ENCODE measurements at regions not wholly inside any gene's neighbourhood (a gene's known extent, or its start where the extent isn't known, plus 50 kb on each side); places are given as distances from the start of the nearest gene placed in this dataset.

DNA sequence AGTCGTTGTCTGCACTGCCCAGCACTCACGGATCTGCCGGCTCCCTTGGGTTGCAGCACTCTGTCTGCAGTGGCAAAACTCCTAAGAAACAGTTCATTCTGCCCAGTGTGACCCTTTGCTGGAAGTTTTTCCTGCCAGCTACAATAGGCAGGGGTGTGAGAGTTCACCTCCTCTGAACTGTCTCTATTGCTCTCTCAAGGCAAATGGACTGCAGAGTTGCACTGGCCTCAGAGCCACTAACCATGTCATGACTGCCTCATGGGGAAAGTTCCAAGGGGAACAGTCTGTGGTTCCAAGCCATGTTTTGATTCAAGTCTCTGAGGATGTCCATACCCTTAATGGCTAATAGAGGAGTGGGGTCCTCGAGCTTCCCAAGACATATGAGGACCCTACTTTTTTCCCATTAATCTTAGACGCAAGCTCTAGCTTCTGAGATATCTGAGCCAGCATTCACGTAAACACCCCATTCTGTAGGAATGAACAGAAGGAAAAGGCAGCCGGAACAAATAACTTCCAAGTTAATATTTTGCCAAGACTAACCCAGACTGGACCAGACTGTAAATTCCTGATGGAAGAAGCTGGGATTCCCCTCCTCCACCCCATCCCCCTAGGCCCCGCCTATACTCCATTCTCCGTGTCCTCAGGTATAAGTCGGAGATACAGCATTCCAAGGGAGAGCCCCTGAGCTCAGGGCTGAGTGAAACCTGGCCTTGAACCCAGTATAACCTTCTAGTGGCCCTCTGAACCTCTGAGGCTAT, 93.8 kb upstream of the AKT3 start:
- no peak for DNase-seq

DNA sequence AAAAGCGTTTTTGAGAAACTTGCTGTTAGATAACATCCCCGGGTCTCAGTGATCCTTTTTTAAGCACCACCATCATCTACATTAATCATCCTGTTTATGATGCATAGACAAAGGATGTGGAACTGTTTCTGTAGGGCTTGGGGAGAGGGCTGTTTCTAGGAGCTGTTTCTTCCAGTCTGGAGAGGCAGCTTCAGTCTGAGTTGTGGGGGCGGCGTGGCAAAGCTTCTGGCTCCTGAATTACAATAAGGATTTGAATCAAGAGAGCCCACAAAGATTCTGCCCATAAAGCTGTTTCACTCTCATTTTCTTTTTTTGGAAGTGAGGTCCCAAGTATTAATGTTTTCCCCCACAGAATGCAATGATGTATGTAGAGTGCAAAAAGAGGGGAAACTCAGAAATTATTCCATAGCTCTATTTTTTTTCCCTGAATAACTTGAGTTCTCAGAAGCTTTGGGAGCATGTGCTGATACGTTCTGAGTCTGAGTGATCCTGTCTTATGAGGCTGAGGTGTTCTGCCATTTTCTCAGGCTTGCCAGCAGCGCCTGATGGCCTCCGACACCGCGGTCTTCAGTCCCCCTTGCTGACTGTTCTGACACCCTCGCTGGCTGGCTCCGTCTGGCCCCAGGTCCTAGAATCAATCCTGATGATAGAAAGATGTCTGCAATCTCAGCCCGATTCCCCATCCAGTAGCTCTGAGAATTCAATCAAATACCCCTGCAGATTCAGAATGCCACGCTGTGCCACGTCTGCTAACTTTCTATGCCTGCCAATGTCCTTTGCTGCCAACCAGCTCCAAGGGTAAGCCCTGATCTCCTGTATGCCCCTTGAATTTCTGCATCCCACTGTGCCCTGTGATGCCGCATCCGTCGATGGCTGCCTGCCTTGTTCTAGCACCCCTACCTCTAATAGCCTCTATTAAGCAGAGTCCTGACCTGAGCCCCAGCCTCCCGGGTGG, 92.4 kb upstream of the AKT3 start:
- DNase-seq = no peak

DNA sequence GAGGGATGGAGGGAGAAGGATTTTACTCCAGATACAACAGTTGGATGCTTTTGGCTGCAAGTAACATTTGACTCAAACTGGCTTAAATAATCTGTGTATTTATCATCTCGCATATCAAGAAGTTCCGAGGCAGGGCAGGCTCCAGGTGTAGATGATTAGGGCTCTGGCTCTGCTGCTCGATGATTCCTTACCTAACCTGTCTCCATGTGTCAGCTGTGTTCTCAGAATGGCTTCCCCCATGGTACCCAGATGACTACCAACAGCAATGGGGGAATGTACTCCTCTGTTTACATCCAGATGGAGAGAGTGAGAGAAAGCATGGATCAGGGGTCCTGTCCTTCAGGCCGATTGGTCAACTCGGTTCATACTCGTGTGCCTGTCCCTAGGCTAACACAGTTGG, 90.4 kb upstream of the AKT3 start:
- no peak for DNase-seq

DNA sequence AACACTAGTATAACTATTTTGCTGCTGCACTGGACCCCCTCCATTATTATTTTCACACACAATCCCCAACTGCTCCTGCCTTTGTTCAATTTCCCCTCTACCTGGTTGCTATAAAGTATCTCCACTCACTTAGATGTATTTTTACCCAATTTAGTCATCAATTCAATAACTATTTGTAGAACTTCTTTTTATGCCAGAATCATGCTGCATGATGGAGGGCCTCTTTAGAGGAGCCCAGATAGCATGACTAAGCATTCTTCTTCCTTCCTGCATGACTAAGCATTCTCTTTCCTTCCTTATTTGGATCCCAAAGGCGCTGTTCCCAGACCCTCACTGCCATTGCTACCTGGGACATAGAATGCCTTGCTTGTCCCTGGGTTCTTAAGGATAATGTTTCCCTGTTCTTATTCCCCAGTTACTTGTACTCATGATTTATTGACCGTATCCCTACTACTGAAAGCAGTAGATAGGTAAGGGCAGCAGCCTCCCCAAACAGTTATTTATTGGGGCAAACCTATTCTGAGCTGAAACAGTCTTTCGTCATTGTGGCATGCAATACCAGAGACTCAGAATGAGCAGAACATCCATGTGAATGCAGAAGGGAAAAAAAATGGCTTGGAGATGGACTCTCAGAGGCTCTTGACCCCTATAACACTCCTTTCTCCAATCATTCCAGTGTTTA, 89.3 kb upstream of the AKT3 start:
- DNase-seq = no peak

DNA sequence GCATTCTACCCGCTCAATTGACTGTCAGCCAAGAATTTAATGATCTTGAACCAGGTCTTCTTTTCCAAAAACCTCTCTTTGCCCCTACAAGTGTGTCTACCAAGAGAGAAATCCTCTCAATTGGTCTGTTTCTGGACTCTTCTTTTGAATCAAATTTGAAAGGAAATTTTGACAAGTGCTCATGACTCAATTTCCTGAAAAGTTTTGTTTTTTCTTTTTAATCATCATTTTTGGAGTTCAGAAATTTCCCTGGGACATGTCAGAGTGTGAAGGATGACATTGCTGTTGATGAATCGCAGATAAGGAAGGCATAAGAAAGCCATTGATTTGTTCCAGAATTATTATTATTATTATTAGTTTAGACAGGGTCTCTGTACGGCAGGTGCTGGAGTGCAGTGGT, 88.2 kb upstream of the AKT3 start:
- DNase-seq = no peak

DNA sequence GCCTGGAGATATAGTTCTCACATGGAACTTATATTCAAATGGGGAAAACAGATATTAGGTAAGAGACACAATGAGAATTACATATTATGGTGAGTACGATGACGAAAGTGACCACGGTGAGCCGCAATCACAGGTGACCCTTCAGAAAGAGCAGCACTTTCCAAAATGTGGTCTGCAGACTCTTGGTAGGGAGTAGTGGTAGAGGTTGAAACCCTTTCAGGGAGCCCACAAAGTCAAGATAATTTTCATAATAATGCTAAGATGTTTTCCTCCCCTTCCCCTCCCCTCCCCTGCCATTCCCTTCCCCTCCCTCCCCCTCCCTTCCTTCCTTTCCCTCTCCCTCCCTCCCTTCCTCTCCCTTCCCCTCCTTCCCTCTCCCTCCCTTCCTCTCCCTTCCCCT, 83.5 kb upstream of the AKT3 start:
- no peak for DNase-seq

DNA sequence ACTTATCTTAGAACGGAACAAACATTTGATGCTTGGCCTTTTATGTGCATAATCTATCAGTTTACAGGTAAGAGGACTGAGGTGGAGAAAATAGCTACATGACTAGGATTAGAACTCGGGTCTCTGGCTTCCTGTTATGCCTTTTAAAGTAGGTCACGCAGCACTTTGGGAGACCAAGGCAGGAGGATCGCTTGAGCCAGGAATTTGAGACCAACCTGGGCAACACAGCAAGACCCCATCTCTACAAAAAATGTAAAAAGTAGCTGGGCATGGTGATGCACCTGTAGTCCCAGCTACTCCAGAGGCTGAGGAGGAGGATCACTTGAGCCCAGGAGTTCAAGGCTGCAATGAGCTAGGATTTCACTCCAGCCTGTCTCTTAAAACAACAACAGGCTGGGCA, 81.9 kb upstream of the AKT3 start:
- DNase-seq = no peak

DNA sequence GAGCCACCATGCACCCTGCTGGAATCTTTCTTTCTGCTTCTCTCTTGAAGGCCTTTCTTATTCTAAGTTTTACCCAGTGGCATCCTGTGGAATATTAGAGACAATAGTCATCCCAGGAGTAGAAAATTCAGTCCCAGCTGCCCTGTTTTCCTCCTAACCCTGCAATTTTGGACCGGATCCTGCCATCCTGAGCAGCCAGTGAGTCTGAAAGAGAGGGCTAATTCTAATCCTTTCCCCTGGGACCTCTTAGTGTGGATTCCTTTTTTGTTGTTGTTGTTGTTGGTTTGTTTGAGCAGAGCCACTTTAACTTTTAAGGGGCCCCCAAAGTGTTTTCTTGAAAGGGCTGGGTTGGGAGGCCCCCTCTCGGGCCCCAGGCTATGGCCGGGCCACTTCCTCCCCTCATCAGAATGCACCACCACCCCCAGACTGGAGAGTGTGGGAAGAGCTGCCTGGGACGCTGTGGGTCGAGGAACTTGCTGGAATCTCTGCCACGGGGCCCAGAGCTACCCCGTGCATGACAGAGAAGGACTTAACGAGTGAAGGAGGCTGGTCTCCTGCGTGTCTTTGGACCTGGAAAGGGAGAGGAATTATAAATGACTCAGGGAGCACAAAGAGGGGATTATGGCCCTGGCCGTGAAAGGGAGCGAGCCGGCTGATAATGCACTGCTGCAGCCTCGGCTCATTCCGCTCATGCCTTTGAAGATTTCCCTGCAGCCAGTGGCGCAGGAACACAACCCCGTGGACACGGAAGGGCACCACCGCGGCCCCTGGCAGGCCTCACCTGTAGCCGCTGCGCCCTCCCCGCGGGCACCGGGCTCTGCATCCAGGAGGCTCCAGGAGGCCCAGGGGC, 81.0 kb upstream of the AKT3 start:
- DNase-seq = no peak

DNA sequence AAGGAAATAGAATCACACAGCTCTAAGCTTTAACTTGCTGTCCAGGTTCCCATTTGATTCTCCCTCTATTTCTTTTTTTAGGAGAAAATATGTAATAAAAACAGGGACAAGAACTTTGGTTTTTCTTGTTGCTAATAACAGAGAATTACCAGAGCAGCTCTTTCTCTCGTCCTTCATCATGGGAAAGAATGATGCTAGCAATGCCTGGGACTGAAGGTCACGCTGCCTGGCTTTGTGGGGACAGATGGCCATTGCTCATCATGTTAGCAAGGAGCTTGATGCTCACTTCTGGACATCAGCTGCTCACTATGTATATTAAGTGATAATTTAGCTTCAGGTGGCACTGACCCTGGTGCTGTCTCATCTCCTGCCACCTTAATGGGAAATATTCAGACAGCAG, 77.3 kb upstream of the AKT3 start:
- no peak for DNase-seq

DNA sequence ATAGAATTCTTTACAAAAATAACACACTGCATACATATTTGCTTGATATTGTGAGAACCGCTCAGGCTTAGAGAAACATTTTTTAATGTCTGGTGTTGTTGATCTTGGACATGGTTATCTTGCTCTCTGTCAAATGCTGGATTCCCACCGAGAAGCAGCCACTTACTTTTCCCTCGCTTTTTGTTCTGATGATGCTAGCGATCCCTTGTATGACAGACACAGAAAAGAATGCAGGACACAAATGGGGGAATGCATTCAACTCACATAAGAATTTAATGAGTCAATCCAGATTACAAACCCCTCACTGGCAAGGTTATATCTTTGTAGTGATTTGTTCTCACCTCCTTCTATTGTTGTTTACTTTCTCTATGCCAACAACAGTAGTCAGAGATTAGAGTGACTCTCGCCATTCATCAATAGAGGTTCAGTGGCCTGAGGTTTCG, 76.8 kb upstream of the AKT3 start:
- no peak for DNase-seq

DNA sequence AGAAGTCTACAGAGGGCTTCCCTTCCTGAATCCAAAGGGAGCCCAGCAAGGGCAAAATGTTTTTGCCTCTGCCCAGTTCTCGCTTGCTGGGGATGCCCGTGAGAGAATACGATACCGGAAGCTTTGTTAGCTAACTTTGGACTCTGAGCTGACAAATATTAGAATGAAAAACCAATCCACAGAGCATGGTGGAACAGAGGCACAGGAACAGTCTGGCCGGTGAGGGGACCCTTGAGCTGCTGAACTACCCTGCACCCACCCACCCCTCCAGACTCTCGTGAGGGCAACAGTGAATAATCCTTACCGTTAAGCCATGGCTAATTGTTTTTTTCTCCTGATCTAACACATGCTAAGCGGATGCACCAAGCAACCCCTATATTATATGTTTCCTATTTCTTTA, 76.3 kb upstream of the AKT3 start:
- DNase-seq = no peak

DNA sequence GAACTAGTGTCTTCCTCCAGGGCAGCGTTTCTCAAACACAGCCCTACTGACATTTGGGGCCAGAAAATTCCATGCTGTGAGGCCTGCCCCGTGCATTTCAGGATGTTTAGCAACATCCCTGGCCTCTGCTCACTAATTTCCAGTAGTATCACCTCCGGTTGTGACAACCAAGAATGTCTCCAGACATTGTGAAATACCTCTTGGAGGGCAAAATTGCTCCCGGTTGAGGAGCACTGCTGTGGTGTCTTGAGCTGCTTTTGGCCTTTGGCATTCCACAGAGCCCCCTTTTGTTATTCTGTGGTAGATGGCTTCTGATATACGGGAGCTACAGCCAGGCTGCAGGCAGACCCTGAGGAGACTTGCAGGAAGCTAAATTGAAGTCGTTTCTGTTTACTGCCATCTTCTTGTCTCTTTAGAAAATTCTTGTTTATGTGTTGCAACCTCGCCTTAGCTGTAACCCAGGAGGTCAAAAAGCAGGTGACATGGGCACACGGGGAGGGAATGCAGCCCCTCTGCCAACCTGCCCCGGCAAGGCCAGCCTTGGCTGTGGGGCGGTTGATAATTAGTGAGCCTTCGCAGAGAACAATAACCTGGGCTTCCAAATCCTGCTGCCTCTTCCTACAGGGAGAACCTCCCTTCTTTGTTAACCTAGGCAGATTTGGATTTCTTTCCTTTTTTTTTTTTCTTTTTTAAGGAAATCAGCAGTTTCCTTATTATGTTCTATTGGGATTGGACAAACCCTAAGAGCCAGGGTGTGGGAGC, 74.7 kb upstream of the AKT3 start:
- DNase-seq = no peak

DNA sequence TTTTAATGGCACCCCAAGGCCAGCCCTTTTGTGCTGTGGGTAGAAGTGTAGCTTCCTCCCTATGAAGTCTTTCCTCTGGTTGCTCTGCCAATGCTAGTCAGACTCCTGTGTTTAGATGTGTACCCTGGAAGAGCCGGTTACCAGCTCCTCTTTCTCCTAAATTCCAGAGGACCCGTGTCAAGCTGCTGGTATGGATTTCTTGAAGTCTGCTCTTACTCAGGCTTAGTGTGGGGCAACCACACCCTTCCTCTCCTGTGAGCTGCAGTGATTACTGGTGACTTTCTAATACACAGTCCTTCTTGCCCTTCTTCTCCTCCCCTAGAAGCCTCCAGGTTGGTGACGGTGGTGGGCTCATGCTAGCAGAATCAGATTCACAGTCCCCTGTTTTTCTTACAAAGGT, 74.1 kb upstream of the AKT3 start:
- DNase-seq = no peak

DNA sequence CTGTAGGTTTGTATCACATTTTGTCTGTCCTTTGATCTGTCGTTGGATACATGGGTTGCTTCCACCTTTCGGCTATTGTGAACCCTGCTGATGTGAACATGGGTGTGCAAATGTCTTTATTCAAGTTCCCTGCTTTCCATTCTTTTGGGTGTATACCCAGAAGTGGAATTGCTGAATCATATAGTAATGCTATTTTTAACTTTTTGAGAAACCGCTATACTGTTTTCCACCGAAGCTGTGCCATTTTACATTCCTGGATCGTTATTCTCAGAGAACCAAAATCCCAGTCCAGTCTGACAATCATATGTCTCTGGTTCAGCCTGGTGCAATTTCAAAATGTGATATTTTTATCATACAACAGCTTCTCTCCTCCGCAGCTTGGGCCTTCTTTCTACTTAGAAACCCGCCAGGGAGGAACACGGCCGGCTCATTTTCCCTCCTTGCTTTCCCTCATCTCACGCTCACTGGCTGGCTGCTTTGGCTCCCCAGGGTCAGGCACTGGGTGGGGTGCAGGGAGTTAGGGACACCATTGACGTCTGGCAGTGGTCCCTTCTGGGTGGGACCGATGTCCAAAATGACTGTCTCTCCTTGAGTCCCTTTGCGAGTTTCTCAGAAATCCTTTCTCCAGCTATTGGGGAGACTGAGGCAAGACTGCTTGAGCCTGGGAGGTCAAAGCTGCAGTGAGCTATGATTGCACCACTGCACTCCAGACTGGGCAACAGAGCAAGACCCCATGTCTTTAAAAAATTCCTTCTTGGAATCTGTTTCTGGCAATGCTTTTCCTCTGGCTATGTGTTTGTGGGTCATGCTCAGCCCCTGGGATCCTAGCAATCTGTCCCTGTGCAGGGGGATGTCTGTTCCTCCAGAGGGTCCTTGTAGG, 73.5 kb upstream of the AKT3 start:
- DNase-seq = no peak

DNA sequence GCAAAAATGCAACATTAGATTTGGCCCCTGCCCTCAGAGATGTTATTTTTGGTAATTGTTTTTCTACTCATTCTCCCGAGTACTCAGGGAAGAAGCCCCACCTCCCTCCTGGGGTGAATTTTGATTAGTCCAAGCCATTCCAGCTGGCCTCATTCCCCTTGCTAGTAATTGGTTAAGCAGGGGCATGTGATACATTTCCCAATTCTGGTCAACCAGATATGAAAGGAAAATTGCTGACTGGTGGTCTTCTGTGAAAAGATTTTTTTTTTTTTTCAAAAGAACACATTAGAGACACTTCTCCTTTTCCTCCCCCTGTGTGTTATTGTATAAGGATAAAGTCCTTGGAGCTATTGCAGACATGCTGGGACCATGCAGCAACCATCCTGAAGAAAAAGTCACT, 71.1 kb upstream of the AKT3 start:
- DNase-seq = no peak

DNA sequence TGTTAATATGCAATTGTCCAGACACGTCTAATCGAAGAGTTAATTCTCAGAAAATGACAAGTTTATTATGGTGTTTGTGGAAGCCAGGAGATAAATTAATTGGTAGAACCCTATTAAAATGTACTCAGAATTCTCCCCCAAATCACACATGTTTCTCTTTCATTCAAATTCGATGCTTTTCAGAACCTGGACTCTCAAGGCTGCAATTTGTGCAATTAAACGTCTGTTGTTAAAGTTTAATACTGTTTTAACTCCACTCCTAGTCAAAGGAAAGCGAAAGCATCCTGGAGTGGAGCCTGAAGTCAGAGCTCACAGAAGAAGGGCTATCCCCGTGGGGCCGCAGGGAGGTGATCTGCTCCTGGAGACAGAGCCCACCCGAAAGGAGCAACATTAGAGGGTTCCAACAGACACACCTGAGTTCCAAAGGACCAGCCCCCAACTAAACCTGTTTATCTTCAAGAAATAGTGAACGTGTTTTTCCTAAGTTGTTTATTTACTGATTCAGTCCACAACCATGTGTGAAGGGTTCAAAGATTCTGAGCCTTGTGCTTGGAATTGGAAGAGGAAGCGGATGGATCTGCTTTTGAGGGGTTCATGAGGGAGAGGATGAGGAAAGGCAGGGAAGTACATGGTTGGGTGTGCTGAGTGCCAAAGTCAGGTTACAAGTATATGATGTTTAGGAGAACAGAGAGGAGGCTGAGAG, 68.0 kb upstream of the AKT3 start:
- no peak for DNase-seq

DNA sequence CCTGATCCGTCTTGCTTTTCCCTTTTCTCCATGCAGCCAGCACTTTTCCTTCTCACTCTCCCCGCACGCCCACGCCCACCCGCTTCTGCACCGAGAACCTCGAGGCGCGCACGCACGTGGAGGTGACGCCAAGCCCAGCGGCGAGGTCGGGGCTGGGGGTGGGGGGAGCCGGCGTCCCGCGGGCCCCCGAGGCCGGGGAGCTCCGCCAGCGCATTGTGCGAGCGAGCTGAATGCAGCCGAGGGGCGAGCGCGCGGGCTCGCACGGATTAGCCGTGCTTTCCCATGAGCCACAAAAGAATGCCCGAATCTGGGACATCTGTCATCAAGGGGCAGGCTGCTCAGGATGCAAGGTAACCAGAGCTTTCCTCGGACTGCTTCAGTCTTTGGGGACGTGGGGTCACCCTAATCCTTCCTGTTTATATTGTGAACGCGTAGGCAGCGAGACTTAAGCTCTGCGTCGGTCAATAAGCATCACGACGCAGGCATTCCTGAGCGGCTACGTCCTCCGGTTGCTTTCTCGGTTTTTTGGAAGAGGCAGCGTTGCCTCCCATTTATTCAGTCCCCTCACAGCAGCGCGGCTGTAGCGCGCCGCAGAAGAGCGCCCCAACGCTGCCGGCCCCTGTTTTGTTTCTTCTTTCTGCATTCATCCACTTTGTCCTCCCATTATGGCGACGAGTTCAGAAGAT, 67.3 kb upstream of the AKT3 start:
- DNase-seq = peak in 1 of 4 experiments; percentile 5

DNA sequence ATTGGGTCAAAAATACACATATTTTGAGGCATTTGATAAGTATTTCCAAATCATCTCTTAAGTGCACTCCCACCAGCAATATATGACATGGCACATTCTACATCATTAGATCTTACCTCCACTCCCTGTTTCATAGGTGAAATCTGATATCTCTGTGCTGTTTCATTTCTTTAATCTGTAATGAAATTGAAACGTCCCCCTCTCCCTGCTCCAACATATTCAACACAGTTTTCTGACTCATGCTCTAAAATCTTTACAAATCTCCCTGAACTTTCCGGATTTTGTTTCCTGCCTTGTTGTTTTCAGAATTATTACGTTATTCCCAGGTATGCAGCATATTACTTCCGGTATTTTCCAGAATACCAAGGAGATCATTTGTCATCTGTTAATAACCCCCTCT, 66.1 kb upstream of the AKT3 start:
- no peak for DNase-seq

DNA sequence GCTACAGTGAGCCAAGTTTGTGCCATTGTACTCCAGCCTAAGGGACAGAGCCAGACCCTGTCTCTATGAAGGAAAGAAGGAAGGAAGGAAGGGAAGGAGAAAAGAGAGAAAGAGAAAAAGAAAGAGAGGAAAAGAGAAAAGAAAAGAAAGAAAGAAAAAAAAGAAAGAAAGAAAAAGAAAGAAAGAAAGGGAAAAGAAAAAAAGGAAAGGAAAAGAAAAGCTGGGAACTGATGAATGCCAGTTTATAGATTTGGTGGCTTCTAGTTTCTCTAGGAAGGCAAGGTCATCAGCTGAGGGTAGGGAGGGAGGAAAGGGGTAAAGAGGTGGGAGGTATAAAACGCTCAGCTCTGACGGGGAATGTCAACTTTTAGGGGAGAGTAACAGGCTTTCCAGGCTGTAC, 62.3 kb upstream of the AKT3 start:
- no peak for DNase-seq

DNA sequence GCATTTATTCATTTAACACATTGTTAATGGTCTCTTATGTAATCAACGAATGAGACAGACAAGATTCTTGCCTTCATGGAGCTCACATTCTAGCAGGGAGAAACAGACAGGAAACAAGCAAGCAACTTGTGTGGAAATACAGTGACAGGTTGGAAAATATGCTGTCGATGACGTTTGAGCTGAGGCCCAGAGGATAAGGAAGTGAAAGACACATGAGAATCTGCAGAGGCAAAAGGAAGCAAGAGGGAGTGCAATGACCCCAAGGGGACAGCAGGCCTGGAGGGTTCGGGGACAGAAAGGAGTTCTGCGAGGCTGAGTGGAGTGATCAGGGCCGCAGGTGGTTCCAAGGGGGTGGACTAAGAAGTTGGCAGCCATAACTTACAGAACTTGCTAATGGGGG, 60.6 kb upstream of the AKT3 start:
- DNase-seq = no peak

Measured in activated naive CD4-positive, alpha-beta T cell (primary cell).